ENCODE measurements at regions not wholly inside any gene's neighbourhood (a gene's known extent, or its start where the extent isn't known, plus 50 kb on each side); places are given as distances from the start of the nearest gene placed in this dataset.

- TF ChIP-seq CTCF (IDR thresholded peaks at IDR 0.05) (no peak), POLR2A (IDR thresholded peaks at IDR 0.05) (no peak), EP300 (IDR thresholded peaks at IDR 0.05) (no peak)
These were observed 154.9 kb upstream of the KLF12 start for GRCh38 chr13:74289107-74289506.

All from ovary (tissue), 3 donors.